ENCODE measurements at regions not wholly inside any gene's neighbourhood (a gene's known extent, or its start where the extent isn't known, plus 50 kb on each side); places are given as distances from the start of the nearest gene placed in this dataset.
"Not testable (repeated sequence)": the region's sequence is repeated elsewhere in the genome, so short reads cannot be mapped to it uniquely, and the experiment has no call there.

DNA sequence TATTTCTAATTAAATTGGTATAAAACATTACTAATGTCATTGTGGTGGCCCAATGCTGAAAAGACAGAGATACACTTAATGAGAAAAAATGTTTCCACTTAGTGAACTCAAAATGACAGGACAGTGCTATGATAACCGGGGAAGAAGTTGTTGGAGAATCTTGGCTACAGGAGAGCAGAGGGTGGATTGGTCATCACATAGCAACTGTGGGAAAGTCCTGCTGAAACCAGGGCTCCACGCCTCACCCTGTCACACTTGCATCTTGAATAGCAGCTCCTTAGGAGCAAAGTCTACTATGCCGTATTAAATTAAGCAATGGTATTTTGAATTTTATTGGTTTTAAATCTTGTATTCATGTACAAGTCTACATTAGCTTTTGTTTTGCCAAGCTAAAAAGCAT lies 225.5 kb downstream of the KLF6 start:
- Histone ChIP-seq H3K27ac (no peak overlapping the region), H3K4me3 (no peak overlapping the region), H3K36me3 (no peaks in the 10 kb centered on the region), H3K9me3 (no peaks in the 10 kb centered on the region), H3K27me3 (no peaks in the 10 kb centered on the region), H3K4me1 (no peaks in the 10 kb centered on the region)
- TF ChIP-seq POLR2AphosphoS5 (IDR thresholded peaks at IDR 0.05) (no peak), POLR2A (IDR thresholded peaks at IDR 0.05) (no peak), EP300 (IDR thresholded peaks at IDR 0.05; ENCODE audit: low read depth) (no peak)
- TF ChIP-seq, protein P1, sequence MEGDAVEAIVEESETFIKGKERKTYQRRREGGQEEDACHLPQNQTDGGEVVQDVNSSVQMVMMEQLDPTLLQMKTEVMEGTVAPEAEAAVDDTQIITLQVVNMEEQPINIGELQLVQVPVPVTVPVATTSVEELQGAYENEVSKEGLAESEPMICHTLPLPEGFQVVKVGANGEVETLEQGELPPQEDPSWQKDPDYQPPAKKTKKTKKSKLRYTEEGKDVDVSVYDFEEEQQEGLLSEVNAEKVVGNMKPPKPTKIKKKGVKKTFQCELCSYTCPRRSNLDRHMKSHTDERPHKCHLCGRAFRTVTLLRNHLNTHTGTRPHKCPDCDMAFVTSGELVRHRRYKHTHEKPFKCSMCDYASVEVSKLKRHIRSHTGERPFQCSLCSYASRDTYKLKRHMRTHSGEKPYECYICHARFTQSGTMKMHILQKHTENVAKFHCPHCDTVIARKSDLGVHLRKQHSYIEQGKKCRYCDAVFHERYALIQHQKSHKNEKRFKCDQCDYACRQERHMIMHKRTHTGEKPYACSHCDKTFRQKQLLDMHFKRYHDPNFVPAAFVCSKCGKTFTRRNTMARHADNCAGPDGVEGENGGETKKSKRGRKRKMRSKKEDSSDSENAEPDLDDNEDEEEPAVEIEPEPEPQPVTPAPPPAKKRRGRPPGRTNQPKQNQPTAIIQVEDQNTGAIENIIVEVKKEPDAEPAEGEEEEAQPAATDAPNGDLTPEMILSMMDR (IDR thresholded peaks at IDR 0.05), result no peak
- intact Hi-C loops (cut with DNase I; ENCODE audit: low total_unique reads) (no loop called here), in situ Hi-C loops (cut with MboI; ENCODE audit: low pct_ligation_motif_present in 1 of 4, low pct_unique_long_range_greater_than_20kb in 1 of 4, low sequenced_read_pairs in 3 of 4) (no loop called here)
- no peak for DNase-seq
- WGBS, 2 donors (ENCODE audit: low coverage in 1 of 2), result 87 to 91% methylated on average over 3 of the region's 3 CpGs

DNA sequence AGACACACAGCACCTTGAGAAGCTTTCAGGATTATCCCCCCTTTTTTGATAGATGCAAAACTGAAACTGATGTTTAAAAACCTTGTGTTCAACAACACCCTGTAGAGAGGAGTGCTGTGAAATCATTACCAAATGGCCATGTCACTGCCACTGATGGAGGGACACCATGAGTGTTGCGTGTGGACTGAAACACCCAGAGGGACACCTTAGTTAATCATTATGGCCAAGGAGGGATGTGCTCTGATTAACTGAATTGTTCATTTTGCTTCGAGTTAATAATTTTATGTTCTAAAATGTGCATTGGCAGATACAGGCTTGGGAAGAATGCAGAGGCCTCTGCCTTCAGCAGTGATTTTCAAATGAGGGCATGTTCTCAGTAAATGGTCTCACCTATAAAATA lies 226.0 kb downstream of the KLF6 start:
- Histone ChIP-seq H3K4me3 (no peak overlapping the region), H3K27me3 (no peaks in the 10 kb centered on the region), H3K4me1 (no peaks in the 10 kb centered on the region), H3K36me3 (no peaks in the 10 kb centered on the region), H3K9me3 (no peaks in the 10 kb centered on the region), H3K27ac (no peak overlapping the region)
- DNase-seq, result no peak
- 97% methylated on average over 2 of the region's 2 CpGs; no CpG with 5 or more reads in 1 of the 2 donors for WGBS, 2 donors (ENCODE audit: low coverage in 1 of 2)
- in situ Hi-C loops (cut with MboI; ENCODE audit: low pct_ligation_motif_present in 1 of 4, low pct_unique_long_range_greater_than_20kb in 1 of 4, low sequenced_read_pairs in 3 of 4) (no loop called here), intact Hi-C loops (cut with DNase I; ENCODE audit: low total_unique reads) (no loop called here)
- TF ChIP-seq EP300 (IDR thresholded peaks at IDR 0.05; ENCODE audit: low read depth) (no peak), POLR2A (IDR thresholded peaks at IDR 0.05) (no peak), POLR2AphosphoS5 (IDR thresholded peaks at IDR 0.05) (no peak)
- TF ChIP-seq, protein P1 (IDR thresholded peaks at IDR 0.05), result no peak

DNA sequence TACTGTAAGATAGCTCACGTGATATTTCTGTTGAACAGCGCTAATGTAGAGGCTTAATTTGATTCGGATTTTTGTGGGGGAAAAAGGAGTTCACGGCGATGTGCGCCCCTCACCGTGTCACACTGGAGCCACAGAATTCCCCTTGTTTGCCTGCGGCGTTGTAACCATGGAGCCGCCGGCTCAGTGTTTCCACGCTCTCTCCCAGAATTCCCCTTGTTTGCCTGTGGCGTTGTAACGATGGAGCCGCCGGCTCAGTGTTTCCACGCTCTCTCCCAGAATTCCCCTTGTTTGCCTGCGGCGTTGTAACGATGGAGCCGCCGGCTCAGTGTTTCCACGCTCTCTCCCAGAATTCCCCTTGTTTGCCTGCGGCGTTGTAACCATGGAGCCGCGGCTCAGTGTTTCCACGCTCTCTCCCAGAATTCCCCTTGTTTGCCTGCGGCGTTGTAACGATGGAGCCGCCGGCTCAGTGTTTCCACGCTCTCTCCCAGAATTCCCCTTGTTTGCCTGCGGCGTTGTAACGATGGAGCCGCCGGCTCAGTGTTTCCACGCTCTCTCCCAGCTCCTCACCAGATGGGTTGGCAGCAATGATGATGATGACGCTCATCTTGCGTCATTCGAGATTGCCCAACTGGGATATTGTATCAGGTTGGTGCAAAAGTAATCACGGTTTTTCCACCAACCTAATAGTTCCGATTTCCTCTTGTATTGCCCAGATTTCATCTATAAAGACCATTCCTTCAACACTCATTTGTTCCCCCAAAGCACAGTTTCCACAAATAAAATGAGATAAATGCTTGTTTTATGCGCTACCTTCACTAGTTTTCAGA lies 228.6 kb downstream of the KLF6 start:
- H3K36me3 ChIP-seq; DNase-seq; in situ Hi-C loops (cut with MboI; ENCODE audit: low pct_ligation_motif_present in 1 of 4, low pct_unique_long_range_greater_than_20kb in 1 of 4, low sequenced_read_pairs in 3 of 4); H3K27ac ChIP-seq; H3K4me1 ChIP-seq; H3K9me3 ChIP-seq; H3K4me3 ChIP-seq; H3K27me3 ChIP-seq; intact Hi-C loops (cut with DNase I; ENCODE audit: low total_unique reads): not testable (repeated sequence)
- 89 to 95% methylated on average over 35 to 45 of the region's 46 CpGs for WGBS, 2 donors (ENCODE audit: low coverage in 1 of 2)

GRCh38 chr10:3554121-3554522 lies 230.9 kb downstream of the KLF6 start:
- H3K36me3 ChIP-seq, result no peaks in the 10 kb centered on the region
- TF ChIP-seq EP300 (IDR thresholded peaks at IDR 0.05; ENCODE audit: low read depth) (no peak), POLR2A (IDR thresholded peaks at IDR 0.05) (no peak), POLR2AphosphoS5 (IDR thresholded peaks at IDR 0.05) (no peak)
- TF ChIP-seq, protein P1 (IDR thresholded peaks at IDR 0.05), result no peak
- no peaks in the 10 kb centered on the region for H3K4me1 ChIP-seq
- intact Hi-C loops (cut with DNase I; ENCODE audit: low total_unique reads), result no loop called here
- 68% methylated on average over 10 of the region's 10 CpGs; no CpG with 5 or more reads in 1 of the 2 donors for WGBS, 2 donors (ENCODE audit: low coverage in 1 of 2)
- no peak overlapping the region for H3K27ac ChIP-seq
- no peaks in the 10 kb centered on the region for H3K27me3 ChIP-seq
- H3K9me3 ChIP-seq, result no peaks in the 10 kb centered on the region
- no peak for DNase-seq
- H3K4me3 ChIP-seq, result no peak overlapping the region
- in situ Hi-C loops (cut with MboI; ENCODE audit: low pct_ligation_motif_present in 1 of 4, low pct_unique_long_range_greater_than_20kb in 1 of 4, low sequenced_read_pairs in 3 of 4), result no loop called here

DNA sequence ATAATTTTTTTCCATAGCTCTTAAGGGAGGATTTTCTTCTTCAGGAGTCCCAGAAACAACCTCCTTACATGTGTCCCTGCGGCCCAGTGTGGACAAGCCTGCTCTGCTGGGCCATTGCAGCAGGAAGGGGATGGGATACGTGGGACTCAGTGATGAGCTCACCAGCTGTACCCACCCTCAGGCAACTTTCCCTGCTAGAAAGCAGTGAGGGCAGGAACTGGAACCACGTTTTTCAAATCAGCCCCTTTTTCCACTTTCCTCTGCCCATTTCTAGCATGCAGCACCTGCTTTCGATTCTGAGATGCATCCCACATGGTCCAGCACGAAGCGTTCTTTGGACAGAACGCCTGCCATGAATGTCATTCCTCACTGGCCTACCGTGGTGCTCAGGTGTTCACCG lies 232.7 kb downstream of the KLF6 start:
- TF ChIP-seq EP300 (IDR thresholded peaks at IDR 0.05; ENCODE audit: low read depth) (no peak), POLR2AphosphoS5 (IDR thresholded peaks at IDR 0.05) (no peak)
- intact Hi-C loops (cut with DNase I; ENCODE audit: low total_unique reads) (no loop called here), in situ Hi-C loops (cut with MboI; ENCODE audit: low pct_ligation_motif_present in 1 of 4, low pct_unique_long_range_greater_than_20kb in 1 of 4, low sequenced_read_pairs in 3 of 4) (no loop called here)

More for the DNA sequence above, 232.7 kb downstream of the KLF6 start:
- DNase-seq, result no peak
- WGBS, 2 donors (ENCODE audit: low coverage in 1 of 2), result 73 to 93% methylated on average over 2 to 9 of the region's 9 CpGs
- no peaks in the 10 kb centered on the region for H3K27me3 ChIP-seq
- no peaks in the 10 kb centered on the region for H3K36me3 ChIP-seq
- no peaks in the 10 kb centered on the region for H3K9me3 ChIP-seq
- H3K4me3 ChIP-seq, result no peak overlapping the region
- no peaks in the 10 kb centered on the region for H3K4me1 ChIP-seq
- no peak overlapping the region for H3K27ac ChIP-seq

All from transverse colon (tissue), 4 donors.